Fibroblast of skin of left quadriceps (primary cell): ENCODE measurements at regions not wholly inside any gene's neighbourhood (a gene's known extent, or its start where the extent isn't known, plus 50 kb on each side); places are given as distances from the start of the nearest gene placed in this dataset.

Source experiments
- DNase-seq, 2 experiments: peaks; one replicate each; pipeline ENCODE4 v3.0.0-alpha.2; 2013; ENCODE audit warnings: low read depth in 2 of 2

DNA sequence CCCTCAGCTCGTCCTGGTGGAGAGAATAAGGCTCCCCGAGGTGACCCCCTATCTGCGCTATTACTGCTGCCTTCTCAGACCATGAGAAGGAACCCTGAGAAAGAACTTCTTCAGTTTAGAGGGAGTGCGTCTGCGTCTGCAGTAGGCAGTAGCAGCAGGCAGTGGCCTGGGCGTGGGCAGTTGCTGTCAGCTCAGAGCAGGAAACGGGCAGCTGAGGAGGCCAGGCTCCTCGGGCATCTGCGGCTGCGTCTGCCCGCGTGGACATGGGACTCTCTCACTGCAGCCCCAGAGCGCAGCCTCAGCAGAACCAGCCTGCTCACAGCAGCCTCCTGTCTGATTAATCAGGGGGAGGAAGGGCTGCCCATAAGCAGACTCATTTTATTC lies 49.8 kb upstream of the FCN1 start:
- DNase-seq = no peak

DNA sequence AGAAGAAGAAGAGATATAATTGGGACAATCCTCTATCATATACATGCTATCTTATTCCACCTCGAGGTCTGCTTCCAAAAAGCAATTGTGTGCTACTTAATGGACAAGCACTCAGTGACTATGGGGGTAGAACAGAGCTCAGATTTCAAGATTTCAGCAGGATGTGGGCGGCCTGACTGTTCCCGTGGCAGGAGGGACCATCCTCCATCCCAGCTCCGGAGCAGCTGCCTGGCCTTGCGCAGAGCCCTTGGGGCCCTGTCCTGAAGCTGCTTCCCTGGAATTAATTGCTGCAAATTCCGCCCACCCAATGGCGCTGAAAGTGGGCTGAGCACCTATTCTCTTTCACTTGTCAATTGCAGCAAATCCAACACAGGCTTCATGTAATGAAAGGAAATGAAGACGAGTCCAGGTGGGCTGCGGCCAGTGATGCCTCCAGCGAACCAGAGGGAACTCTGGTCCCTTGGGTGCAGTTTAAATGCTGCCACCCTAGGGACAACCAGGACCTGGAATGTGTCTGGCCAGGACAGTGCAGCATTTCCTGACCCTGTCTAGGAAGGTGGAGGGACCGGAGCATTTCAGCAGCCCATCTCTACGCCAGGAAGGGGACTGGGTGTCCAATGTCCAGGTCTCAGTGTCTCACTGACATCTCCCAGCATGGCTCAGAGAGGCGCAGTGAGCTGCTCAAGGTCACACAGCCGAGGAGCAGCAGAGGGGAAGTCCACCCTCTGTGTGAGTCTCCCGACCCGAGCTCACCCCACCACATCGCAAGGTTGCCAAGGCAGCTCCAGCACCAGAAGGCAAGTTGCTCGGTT lies 50.5 kb upstream of the FCN1 start:
- peak; percentile 10 to 13 for DNase-seq

DNA sequence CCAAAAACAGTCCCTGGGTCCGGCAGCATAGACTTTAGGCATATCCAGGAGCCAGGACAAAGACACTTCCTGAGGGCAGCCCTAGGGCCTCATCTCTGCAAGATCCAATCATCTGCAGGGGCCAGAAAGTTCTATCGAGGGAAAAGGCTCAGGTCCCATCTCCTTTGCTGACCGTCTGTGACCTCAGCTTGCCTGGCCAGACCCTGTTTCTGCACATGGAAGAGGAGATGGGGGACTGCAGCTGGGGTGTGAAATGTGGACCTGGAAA lies 51.0 kb upstream of the FCN1 start:
- DNase-seq = no peak

DNA sequence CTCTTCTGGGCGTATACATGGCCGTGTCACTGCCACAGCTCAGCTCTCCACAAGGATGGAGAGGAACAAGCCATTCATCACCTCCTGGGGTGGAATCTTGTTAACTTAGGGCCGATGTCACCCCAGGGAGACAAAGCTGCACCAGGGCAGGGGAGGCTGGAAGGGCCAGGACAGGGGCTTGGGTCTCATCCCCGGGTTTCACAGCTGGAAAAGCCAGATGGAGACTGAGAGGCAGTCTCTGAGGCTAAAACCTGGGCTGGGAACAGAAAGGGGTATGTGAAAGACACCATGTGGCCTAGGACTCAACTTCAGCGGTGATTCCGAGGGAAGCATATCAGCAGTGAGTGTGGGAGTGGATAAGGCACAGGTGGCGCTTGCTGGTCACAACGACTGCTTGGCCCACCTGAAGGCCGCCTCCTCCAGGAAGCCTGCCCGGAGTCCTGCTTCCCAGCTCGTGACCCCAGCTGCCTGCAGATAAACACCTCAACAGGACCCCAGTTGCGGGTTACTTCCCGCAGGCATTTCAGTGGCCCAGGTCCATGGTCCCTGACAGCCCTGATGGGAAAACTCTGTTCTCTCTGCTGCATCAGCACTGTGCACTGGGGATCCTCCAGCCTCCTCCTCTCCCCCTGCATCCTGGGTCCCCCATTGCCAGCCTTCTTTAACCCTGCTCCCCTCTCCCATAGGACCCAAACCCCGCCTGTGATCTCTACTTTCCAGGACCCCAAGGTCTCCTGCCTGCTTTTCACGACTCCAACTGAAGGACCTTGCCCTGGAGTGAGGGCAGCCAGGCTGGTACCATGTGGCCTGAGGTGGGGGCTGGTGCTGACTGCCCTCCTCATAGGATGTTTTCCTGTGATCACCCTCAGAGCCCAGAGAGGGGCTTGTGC lies 51.7 kb upstream of the FCN1 start:
- no peak for DNase-seq

- DNase-seq = no peak
Observed at GRCh38 chr9:134970198-134970597, 52.5 kb upstream of the FCN1 start.

GRCh38 chr9:134970719-134971118 lies 53.0 kb upstream of the FCN1 start:
- DNase-seq = no peak

DNA sequence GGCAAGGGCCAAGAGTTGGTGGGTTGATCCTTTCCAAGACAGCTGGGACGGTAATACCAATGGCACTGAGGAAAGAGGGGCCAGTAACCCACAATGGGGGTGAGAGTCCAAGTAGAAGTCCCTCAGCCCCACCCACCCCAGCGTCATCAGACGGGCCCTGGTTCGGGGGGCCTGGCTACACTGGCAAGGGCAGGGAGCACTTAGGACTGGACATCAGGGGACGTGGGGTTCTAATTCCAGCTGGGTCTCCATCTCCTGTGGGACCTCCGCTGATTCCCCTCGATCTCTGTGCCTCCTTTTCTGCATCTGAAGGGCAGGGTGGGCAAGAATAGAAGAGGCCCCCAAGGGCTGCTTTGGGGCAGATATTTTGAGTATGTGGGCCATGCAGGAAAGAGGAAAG lies 53.5 kb upstream of the FCN1 start:
- no peak for DNase-seq

DNA sequence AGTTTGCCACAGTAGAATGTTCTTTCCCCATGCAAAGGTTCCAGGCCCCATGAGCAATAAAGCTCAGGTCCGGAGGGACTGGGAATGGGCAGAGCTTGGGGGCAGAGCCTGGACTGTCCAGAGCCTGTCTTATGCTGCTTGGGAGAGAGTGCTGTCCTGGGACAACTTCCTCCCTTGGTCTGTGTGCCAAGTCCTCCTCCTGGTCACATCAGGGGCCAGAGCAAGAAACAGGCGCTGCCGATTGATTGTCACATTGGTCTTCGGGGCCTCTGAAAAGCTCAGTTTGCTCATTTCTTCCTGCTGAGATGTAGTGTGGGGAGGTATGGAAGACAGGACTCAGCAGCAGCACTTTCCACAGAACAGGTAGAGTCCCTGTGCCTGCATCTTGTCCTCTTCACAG lies 54.0 kb upstream of the FCN1 start:
- no peak for DNase-seq

GRCh38 chr9:134972140-134972539 lies 54.4 kb upstream of the FCN1 start:
- no peak for DNase-seq

DNA sequence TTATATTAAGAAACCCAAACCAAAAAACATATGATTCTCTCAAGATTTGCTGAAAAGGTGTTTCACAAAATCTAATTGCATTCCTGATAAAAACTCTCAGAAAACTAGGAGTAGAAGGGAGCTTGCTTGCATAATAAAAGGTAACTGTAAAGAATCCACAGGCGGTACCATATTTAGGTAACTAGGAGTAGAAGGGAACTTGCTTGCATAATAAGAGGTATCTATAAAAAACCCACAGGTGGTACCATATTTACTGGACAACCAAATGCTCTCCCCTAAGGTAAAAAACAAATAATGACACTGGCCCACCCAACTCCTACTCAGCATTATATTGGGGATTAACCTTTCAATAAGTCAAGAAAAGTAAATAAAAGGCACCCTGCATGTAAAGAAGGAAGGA lies 57.5 kb upstream of the FCN1 start:
- DNase-seq = no peak

DNA sequence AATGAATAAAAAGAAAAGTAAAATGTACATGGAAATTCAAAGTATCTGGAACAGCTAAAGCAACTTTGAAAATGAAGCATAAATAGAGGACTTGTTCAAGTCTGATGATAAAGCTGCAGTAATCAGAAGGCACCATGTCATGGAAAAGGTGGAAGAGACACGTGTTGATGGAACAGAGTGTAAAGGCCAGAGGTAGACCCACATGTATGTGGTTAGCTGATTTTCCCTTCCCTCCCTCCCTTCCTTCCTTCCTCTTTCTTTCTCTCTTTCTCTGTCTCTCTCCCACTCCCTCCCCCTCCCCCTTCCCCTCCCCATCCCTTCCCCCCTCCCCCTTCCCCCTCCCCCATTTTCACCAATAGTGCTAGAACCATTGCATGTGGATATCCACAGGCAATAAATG lies 58.7 kb upstream of the FCN1 start:
- DNase-seq = no peak

DNA sequence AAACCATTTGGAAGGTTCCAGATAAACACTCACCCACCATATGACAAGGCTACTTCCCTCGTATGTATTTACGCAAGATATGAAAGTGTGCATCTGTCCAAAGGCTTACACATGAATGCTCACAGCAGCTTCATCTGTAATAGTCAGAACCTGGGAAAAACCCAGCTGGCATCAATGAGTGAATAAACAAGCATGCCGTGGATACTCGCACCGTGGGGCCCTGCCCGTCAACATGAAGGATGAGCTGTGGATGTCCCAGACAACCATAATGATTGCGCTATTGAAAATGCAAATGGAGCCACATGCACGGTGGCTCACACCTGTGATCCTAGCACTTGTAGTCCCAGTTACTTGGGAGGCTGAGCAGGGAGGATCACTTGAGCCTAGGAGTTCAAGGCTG lies 60.6 kb upstream of the FCN1 start:
- DNase-seq = no peak

GRCh38 chr9:134980516-134980915 lies 62.8 kb upstream of the FCN1 start:
- DNase-seq = no peak

DNA sequence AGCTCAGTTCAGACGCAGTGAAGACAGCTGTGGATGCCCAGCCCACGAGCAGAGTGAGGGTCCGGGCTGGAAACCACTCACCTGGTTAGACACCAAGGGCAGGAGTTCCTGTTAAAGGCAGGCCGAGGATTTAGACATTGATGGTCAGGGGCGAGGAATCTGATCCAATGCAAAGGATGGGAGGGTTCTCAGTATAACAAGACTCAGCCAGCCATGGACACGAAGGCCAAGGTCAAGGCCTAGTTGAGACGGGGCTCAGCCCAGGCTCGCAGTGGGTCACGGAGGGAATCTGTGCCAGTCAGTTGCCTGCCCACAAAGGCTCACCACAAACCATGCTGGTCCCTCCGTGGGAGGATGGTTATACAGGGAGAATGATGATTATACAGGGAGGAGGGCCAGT lies 63.3 kb upstream of the FCN1 start:
- DNase-seq = no peak

DNA sequence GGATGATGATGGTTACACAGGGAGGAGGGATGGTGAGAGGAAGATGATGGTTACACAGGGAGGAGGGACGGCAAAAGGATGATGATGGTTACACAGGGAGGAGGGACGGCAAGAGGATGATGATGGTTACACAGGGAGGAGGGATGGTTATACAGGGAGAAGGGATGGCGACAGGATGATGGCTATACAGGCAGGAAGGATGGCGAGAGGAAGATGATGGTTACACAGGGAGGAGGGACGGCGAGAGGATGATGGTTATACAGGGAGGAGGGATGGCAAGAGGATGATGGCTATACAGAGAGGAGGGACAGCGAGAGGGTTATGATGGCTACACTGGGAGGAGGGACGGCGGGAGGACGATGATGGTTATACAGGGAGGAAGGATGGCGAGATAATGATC lies 64.1 kb upstream of the FCN1 start:
- no peak for DNase-seq

GRCh38 chr9:134982311-134982710 lies 64.6 kb upstream of the FCN1 start:
- DNase-seq = no peak

GRCh38 chr9:134983074-134983473 lies 65.4 kb upstream of the FCN1 start:
- DNase-seq = no peak

GRCh38 chr9:134983506-134984371 lies 66.0 kb upstream of the FCN1 start:
- DNase-seq = no peak

DNA sequence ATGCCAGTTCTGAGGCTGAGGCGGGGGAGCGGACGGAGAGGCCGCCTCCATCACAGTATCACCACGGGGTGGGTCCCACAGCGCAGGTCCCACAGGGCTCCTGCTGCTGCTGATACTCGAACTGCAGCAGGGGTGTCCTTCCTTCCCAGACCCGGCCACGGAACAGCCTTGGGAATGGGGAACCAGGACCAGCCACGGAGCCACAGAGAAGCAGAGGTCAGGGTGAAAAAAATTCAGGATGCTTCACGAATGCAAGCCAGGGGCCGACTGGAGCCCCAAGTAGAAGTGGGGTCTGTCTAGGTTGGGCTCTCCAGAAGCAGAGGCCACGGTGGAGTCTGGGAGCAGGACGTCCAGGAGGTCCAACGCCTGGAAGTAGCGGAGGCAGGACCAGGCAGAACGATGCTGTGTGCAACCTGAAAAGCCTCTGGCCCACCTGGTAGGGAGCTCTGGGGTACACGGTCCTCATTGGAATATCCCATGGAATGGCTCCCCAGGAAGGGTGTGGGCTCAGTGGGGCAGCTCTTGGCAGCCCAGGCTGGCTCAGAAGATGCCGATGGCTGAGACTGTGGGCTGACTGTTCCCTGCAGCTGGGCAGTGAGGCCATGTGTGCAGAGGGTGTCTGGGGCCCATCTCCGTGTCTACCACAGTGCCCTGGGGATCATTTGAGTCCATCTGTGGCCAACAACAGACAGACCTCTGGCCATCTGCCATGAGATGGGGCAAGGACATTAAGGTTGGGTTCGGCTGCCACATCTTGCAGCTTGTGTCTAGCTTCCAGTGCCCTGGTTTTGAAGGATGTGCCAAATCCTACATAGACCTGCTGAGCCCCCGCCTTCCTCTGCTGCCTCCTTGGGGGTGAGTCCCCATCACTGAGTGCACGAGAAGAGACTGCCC lies 66.9 kb upstream of the FCN1 start:
- DNase-seq = no peak

DNA sequence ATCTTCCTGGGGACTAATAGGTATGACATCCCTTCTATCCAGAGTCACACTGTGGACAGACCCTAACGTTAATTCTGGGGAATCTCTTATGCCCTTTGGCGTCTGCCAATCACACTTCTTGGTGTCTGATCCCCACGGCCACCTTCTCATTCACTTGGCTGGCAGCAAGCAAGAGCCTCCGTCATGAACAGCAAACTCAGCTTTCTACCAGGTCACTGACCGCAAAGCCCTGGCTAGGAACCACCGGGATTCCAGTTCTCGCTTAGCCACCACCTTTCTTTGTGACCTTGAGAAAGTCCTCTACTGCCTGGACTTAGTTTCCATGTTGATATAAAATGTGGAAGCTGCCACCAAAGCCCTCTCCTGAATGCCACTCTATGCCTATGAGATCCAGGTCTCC lies 67.7 kb upstream of the FCN1 start:
- no peak for DNase-seq

DNA sequence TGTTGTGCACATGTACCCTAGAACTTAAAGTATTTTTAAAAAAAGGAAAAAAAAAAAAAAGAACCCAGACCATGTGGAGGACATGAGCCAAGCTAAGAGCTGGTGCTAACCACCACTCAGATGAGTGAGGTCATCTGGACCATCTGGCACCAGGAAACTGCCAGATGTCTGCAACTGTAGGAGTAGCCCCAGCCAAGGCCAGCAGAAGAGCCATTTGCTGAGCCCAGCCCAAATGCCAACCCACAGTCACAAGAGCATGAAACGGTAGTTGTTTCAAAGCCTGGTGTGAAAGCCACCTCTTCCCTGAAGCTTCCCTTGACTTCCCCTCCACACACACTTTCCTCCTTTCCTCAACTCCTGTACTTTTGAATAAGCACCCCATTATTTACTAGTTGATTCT lies 69.2 kb upstream of the FCN1 start:
- no peak for DNase-seq
